ENCODE measurements at regions not wholly inside any gene's neighbourhood (a gene's known extent, or its start where the extent isn't known, plus 50 kb on each side); places are given as distances from the start of the nearest gene placed in this dataset.

- no peaks in the 10 kb centered on the region for H3K4me1 ChIP-seq (ENCODE audit: low read depth)
- intact Hi-C loops (cut with DNase I, micrococcal nuclease), result no loop called here
- ATAC-seq, result no peak
- DNase-seq, result peak in 1 of 3 donors; percentile 5
- no peak for TF ChIP-seq CTCF (IDR thresholded peaks at IDR 0.05)
- no peaks in the 10 kb centered on the region for H3K36me3 ChIP-seq (ENCODE audit: low read depth)
- H3K9me3 ChIP-seq, result no peaks in the 10 kb centered on the region
- H3K4me3 ChIP-seq, result no peak overlapping the region
Measured at GRCh38 chr3:67781871-67782270, 127.5 kb upstream of the SUCLG2 start.

- intact Hi-C loops (cut with DNase I, micrococcal nuclease), result no loop called here
- H3K36me3 ChIP-seq (ENCODE audit: low read depth), result no peaks in the 10 kb centered on the region
- no peak for ATAC-seq
- no peak for TF ChIP-seq CTCF (IDR thresholded peaks at IDR 0.05)
- no peaks in the 10 kb centered on the region for H3K9me3 ChIP-seq
- H3K4me1 ChIP-seq (ENCODE audit: low read depth), result no peaks in the 10 kb centered on the region
- no peak for DNase-seq
- no peak overlapping the region for H3K4me3 ChIP-seq
Measured at GRCh38 chr3:67781218-67781617, 126.8 kb upstream of the SUCLG2 start.

- H3K9me3 ChIP-seq, result no peaks in the 10 kb centered on the region
Measured at GRCh38 chr3:67774676-67775075, 120.3 kb upstream of the SUCLG2 start.

GRCh38 chr3:67765575-67765974, 111.2 kb upstream of the SUCLG2 start:
- no peak overlapping the region for H3K4me3 ChIP-seq
- intact Hi-C loops (cut with DNase I, micrococcal nuclease), result no loop called here
- no peak for ATAC-seq
- DNase-seq, result no peak
- H3K36me3 ChIP-seq (ENCODE audit: low read depth), result no peaks in the 10 kb centered on the region
- H3K9me3 ChIP-seq, result no peaks in the 10 kb centered on the region
- TF ChIP-seq CTCF (IDR thresholded peaks at IDR 0.05), result no peak
- no peaks in the 10 kb centered on the region for H3K4me1 ChIP-seq (ENCODE audit: low read depth)

More at GRCh38 chr3:67774676-67775075, 120.3 kb upstream of the SUCLG2 start:
- no peak for TF ChIP-seq CTCF (IDR thresholded peaks at IDR 0.05)
- no peak for ATAC-seq
- no peak overlapping the region for H3K4me3 ChIP-seq
- intact Hi-C loops (cut with DNase I, micrococcal nuclease), result no loop called here
- DNase-seq, result no peak
- H3K36me3 ChIP-seq (ENCODE audit: low read depth), result no peaks in the 10 kb centered on the region
- H3K4me1 ChIP-seq (ENCODE audit: low read depth), result no peaks in the 10 kb centered on the region

- TF ChIP-seq CTCF (IDR thresholded peaks at IDR 0.05), result no peak
Measured at GRCh38 chr3:67745296-67745695, 90.9 kb upstream of the SUCLG2 start.

GRCh38 chr3:67744699-67745098, 90.3 kb upstream of the SUCLG2 start:
- no peaks in the 10 kb centered on the region for H3K36me3 ChIP-seq (ENCODE audit: low read depth)
- no peaks in the 10 kb centered on the region for H3K9me3 ChIP-seq
- no peak for ATAC-seq
- intact Hi-C loops (cut with DNase I, micrococcal nuclease), result no loop called here
- H3K4me3 ChIP-seq, result no peak overlapping the region
- DNase-seq, result no peak
- no peak for TF ChIP-seq CTCF (IDR thresholded peaks at IDR 0.05)
- no peaks in the 10 kb centered on the region for H3K4me1 ChIP-seq (ENCODE audit: low read depth)

More at GRCh38 chr3:67745296-67745695, 90.9 kb upstream of the SUCLG2 start:
- DNase-seq (no peak), ATAC-seq (no peak)
- Histone ChIP-seq H3K9me3 (no peaks in the 10 kb centered on the region), H3K4me3 (no peak overlapping the region), H3K36me3 (ENCODE audit: low read depth) (no peaks in the 10 kb centered on the region), H3K4me1 (ENCODE audit: low read depth) (no peaks in the 10 kb centered on the region)
- intact Hi-C loops (cut with DNase I, micrococcal nuclease), result no loop called here

Data from mucosa of descending colon (tissue), 3 donors.